ENCODE measurements at regions not wholly inside any gene's neighbourhood (a gene's known extent, or its start where the extent isn't known, plus 50 kb on each side); places are given as distances from the start of the nearest gene placed in this dataset.

DNA sequence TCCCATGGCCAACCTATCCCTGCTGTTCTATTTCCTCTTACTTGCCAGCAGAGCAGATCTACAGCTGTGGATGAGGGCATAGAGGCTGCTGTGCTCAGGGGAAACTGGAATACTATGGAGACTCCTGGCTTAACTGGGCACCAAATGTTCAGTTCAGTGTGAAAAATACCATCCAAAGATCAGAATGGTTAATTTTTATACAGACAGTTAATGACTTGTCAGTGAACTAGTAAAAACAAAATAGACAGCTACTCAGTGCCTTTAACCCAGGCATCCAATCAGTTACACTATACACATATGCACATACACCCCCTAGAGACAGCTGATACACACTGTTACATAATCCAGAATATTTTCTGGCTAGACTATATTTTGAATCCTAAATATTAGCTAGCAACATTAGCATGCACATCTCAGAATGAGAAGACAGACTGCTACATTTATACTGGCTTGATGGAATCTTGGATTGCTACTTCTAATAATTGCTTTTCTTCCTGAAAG is 59.1 kb upstream of the WIPF1 start:
- Histone ChIP-seq H4K20me1 (ENCODE audit: insufficient read depth) (peaks cover 2% of the 10 kb centered on the region; the same call in 1 of the 2 replicates), H3K27me3 (ENCODE audit: insufficient read depth) (no peaks in the 10 kb centered on the region), H3K4me1 (ENCODE audit: control insufficient read depth in 1 of 2, insufficient read depth in 2 of 2, low read depth in 1 of 2, low read length in 1 of 2) (peaks cover 8 to 20% of the 10 kb centered on the region in 2 experiments; a peak in 3 of 4 replicates), H3K4me3 (ENCODE audit: low read depth in 2 of 2, low read length in 1 of 2) (no peak overlapping the region), H3K9me3 (no peaks in the 10 kb centered on the region), H3K9me2 (no peaks in the 10 kb centered on the region), H3K79me2 (ENCODE audit: insufficient read depth) (peaks cover 88% of the 10 kb centered on the region), H3K4me2 (no peak overlapping the region), H2AFZ (ENCODE audit: low read depth) (no peak overlapping the region), H3K36me3 (replicated peaks in 1 of 2; ENCODE audit: control insufficient read depth in 1 of 2, insufficient read depth in 2 of 2, low read length in 1 of 2) (peaks cover 17 to 23% of the 10 kb centered on the region in 2 experiments), H3K27ac (ENCODE audit: low read depth in 2 of 2, low read length in 1 of 2) (no peak overlapping the region), H3F3A (replicated peaks; ENCODE audit: insufficient read depth) (no peaks in the 10 kb centered on the region), H3K9ac (no peak overlapping the region)
- POLR2A ChIA-PET = no interaction called here
- CTCF ChIA-PET = interaction anchor here (0.6 to 1.1 kb wide), 2 partner anchors 79 to 194 kb away, joined by 3 to 4 read pairs; no protein-coding TSS in a partner anchor
- TF ChIP-seq NFIC (IDR thresholded peaks at IDR 0.05; ENCODE audit: borderline replicate concordance) = no peak
- TF ChIP-seq SIN3A (IDR thresholded peaks at IDR 0.05; ENCODE audit: borderline replicate concordance, low read depth, low read length) = no peak
- TF ChIP-seq, protein P1, sequence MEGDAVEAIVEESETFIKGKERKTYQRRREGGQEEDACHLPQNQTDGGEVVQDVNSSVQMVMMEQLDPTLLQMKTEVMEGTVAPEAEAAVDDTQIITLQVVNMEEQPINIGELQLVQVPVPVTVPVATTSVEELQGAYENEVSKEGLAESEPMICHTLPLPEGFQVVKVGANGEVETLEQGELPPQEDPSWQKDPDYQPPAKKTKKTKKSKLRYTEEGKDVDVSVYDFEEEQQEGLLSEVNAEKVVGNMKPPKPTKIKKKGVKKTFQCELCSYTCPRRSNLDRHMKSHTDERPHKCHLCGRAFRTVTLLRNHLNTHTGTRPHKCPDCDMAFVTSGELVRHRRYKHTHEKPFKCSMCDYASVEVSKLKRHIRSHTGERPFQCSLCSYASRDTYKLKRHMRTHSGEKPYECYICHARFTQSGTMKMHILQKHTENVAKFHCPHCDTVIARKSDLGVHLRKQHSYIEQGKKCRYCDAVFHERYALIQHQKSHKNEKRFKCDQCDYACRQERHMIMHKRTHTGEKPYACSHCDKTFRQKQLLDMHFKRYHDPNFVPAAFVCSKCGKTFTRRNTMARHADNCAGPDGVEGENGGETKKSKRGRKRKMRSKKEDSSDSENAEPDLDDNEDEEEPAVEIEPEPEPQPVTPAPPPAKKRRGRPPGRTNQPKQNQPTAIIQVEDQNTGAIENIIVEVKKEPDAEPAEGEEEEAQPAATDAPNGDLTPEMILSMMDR (IDR thresholded peaks at IDR 0.05) = no peak
- TF ChIP-seq, protein P2, sequence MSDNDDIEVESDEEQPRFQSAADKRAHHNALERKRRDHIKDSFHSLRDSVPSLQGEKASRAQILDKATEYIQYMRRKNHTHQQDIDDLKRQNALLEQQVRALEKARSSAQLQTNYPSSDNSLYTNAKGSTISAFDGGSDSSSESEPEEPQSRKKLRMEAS (IDR thresholded peaks at IDR 0.05; ENCODE audit: low read depth) = no peak
- TF ChIP-seq, protein P3, sequence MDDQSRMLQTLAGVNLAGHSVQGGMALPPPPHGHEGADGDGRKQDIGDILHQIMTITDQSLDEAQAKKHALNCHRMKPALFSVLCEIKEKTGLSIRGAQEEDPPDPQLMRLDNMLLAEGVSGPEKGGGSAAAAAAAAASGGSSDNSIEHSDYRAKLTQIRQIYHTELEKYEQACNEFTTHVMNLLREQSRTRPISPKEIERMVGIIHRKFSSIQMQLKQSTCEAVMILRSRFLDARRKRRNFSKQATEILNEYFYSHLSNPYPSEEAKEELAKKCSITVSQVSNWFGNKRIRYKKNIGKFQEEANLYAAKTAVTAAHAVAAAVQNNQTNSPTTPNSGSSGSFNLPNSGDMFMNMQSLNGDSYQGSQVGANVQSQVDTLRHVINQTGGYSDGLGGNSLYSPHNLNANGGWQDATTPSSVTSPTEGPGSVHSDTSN (IDR thresholded peaks at IDR 0.05) = no peak
- TF ChIP-seq, protein P4, sequence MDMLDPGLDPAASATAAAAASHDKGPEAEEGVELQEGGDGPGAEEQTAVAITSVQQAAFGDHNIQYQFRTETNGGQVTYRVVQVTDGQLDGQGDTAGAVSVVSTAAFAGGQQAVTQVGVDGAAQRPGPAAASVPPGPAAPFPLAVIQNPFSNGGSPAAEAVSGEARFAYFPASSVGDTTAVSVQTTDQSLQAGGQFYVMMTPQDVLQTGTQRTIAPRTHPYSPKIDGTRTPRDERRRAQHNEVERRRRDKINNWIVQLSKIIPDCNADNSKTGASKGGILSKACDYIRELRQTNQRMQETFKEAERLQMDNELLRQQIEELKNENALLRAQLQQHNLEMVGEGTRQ (IDR thresholded peaks at IDR 0.05; ENCODE audit: borderline replicate concordance, low read depth, low read length) = no peak
- TF ChIP-seq POLR2AphosphoS5 (IDR thresholded peaks at IDR 0.05; ENCODE audit: low read depth, low read length) = no peak
- TF ChIP-seq GATA2 (CRISPR knock-in tag; IDR thresholded peaks at IDR 0.05) = no peak
- TF ChIP-seq, protein P5, sequence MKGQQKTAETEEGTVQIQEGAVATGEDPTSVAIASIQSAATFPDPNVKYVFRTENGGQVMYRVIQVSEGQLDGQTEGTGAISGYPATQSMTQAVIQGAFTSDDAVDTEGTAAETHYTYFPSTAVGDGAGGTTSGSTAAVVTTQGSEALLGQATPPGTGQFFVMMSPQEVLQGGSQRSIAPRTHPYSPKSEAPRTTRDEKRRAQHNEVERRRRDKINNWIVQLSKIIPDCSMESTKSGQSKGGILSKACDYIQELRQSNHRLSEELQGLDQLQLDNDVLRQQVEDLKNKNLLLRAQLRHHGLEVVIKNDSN (IDR thresholded peaks at IDR 0.05; ENCODE audit: borderline replicate concordance, low read depth) = no peak
- TF ChIP-seq RXRA (IDR thresholded peaks at IDR 0.05; ENCODE audit: borderline replicate concordance, low read depth) = no peak
- TF ChIP-seq ELF1 (IDR thresholded peaks at IDR 0.05) = no peak
- no peak for DNase-seq

DNA sequence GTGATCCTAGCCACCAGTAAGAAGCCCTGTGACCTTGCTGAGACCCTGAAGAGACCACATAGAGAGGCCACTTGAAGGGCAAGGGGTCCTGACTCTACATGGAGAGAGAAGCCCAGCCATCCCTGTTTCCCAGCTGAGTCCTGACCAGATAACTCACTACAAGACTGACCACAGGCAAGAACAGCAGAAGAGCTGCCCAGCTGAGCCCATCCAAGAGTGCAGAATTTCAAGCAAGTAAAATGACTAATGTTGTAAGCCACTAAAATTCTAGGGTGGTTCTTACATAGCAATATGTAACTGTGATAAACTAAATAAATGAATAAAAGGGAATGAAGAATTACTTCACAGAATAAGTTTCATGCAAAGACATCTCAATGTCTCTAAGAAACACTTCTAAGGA is 58.4 kb upstream of the WIPF1 start:
- CTCF ChIA-PET = no interaction called here
- peaks cover 21 to 25% of the 10 kb centered on the region in 2 experiments for H3K36me3 ChIP-seq (replicated peaks in 1 of 2; ENCODE audit: control insufficient read depth in 1 of 2, insufficient read depth in 2 of 2, low read length in 1 of 2)
- peaks cover 87% of the 10 kb centered on the region for H3K79me2 ChIP-seq (ENCODE audit: insufficient read depth)
- peaks cover 8 to 14% of the 10 kb centered on the region in 2 experiments; a peak in 2 of 4 replicates for H3K4me1 ChIP-seq (ENCODE audit: control insufficient read depth in 1 of 2, insufficient read depth in 2 of 2, low read depth in 1 of 2, low read length in 1 of 2)
- no peak overlapping the region; a peak in 1 of 4 replicates for H3K27ac ChIP-seq (ENCODE audit: low read depth in 2 of 2, low read length in 1 of 2)
- POLR2A ChIA-PET = no interaction called here
- H3K4me3 ChIP-seq (ENCODE audit: low read depth in 2 of 2, low read length in 1 of 2) = no peak overlapping the region
- no peak overlapping the region for H3K9ac ChIP-seq
- H3K9me3 ChIP-seq = no peaks in the 10 kb centered on the region
- H3F3A ChIP-seq (replicated peaks; ENCODE audit: insufficient read depth) = no peaks in the 10 kb centered on the region
- H4K20me1 ChIP-seq (ENCODE audit: insufficient read depth) = no peaks in the 10 kb centered on the region
- no peak overlapping the region for H2AFZ ChIP-seq (ENCODE audit: low read depth)
- no peak overlapping the region for H3K4me2 ChIP-seq
- H3K27me3 ChIP-seq (ENCODE audit: insufficient read depth) = no peaks in the 10 kb centered on the region
- DNase-seq = no peak
- no peaks in the 10 kb centered on the region for H3K9me2 ChIP-seq
- TF ChIP-seq, protein P6, sequence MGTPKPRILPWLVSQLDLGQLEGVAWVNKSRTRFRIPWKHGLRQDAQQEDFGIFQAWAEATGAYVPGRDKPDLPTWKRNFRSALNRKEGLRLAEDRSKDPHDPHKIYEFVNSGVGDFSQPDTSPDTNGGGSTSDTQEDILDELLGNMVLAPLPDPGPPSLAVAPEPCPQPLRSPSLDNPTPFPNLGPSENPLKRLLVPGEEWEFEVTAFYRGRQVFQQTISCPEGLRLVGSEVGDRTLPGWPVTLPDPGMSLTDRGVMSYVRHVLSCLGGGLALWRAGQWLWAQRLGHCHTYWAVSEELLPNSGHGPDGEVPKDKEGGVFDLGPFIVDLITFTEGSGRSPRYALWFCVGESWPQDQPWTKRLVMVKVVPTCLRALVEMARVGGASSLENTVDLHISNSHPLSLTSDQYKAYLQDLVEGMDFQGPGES (IDR thresholded peaks at IDR 0.05; ENCODE audit: low read depth, low read length) = no peak
- TF ChIP-seq POLR2AphosphoS5 (IDR thresholded peaks at IDR 0.05; ENCODE audit: low read depth, low read length) (no peak), JUND (IDR thresholded peaks at IDR 0.05) (no peak), FOXM1 (IDR thresholded peaks at IDR 0.05; ENCODE audit: low read depth) (no peak), RFX5 (IDR thresholded peaks at IDR 0.05; ENCODE audit: low read length) (no peak), TAF1 (IDR thresholded peaks at IDR 0.05; ENCODE audit: borderline replicate concordance, low read depth, low read length) (no peak), ELF1 (IDR thresholded peaks at IDR 0.05) (no peak)
- TF ChIP-seq, protein P7, sequence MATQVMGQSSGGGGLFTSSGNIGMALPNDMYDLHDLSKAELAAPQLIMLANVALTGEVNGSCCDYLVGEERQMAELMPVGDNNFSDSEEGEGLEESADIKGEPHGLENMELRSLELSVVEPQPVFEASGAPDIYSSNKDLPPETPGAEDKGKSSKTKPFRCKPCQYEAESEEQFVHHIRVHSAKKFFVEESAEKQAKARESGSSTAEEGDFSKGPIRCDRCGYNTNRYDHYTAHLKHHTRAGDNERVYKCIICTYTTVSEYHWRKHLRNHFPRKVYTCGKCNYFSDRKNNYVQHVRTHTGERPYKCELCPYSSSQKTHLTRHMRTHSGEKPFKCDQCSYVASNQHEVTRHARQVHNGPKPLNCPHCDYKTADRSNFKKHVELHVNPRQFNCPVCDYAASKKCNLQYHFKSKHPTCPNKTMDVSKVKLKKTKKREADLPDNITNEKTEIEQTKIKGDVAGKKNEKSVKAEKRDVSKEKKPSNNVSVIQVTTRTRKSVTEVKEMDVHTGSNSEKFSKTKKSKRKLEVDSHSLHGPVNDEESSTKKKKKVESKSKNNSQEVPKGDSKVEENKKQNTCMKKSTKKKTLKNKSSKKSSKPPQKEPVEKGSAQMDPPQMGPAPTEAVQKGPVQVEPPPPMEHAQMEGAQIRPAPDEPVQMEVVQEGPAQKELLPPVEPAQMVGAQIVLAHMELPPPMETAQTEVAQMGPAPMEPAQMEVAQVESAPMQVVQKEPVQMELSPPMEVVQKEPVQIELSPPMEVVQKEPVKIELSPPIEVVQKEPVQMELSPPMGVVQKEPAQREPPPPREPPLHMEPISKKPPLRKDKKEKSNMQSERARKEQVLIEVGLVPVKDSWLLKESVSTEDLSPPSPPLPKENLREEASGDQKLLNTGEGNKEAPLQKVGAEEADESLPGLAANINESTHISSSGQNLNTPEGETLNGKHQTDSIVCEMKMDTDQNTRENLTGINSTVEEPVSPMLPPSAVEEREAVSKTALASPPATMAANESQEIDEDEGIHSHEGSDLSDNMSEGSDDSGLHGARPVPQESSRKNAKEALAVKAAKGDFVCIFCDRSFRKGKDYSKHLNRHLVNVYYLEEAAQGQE (IDR thresholded peaks at IDR 0.05; ENCODE audit: low read depth, low read length) = no peak

Data from SK-N-SH (cell line).